DOHH2 (cell line): ENCODE measurements at regions not wholly inside any gene's neighbourhood (a gene's known extent, or its start where the extent isn't known, plus 50 kb on each side); places are given as distances from the start of the nearest gene placed in this dataset.

ENCODE experiments used
- H3F3A ChIP-seq: fragments of 200-600 bp; sonication (generic), shearing (Covaris generic); 2 replicates; pipeline ENCODE4 v1.6.0; 2016; ENCODE audit warnings: antibody characterized with exemption, mild to moderate bottlenecking; ENCODE audit not compliant: control insufficient read depth, insufficient read depth
- H3K27ac ChIP-seq: fragments of 200-600 bp; sonication (generic); 2 replicates; pipeline ENCODE4 v1.5.1; 2014; ENCODE audit warnings: low read depth, mild to moderate bottlenecking, low read length, moderate library complexity
- H3K27me3 ChIP-seq: fragments of 200-600 bp; sonication (generic); 2 replicates; pipeline ENCODE4 v1.6.1; 2014; ENCODE audit warnings: mild to moderate bottlenecking, low read length, mixed read lengths; ENCODE audit not compliant: control insufficient read depth
- H3K36me3 ChIP-seq: fragments of 200-600 bp; sonication (generic); 2 replicates; pipeline ENCODE4 v1.6.1; 2014; ENCODE audit warnings: mild to moderate bottlenecking, low read length, moderate library complexity, mixed read lengths; ENCODE audit not compliant: control insufficient read depth
- H3K4me1 ChIP-seq: fragments of 200-600 bp; sonication (generic); 2 replicates; pipeline ENCODE4 v1.6.1; 2014; ENCODE audit warnings: mild to moderate bottlenecking, low read length, mixed read lengths; ENCODE audit not compliant: control insufficient read depth
- H3K4me2 ChIP-seq: fragments of 200-600 bp; sonication (generic); 2 replicates; pipeline ENCODE4 v1.6.0; 2014; ENCODE audit warnings: mild to moderate bottlenecking, low read length, moderate library complexity
- H3K4me3 ChIP-seq: fragments of 200-600 bp; sonication (generic); 2 replicates; pipeline ENCODE4 v1.5.1; 2014; ENCODE audit warnings: mild to moderate bottlenecking, low read length, mixed read lengths
- H3K79me2 ChIP-seq: fragments of 200-600 bp; sonication (generic); 2 replicates; pipeline ENCODE4 v1.6.1; 2014; ENCODE audit warnings: mild to moderate bottlenecking, low read length, mixed read lengths; ENCODE audit not compliant: control insufficient read depth
- H3K9me2 ChIP-seq: fragments of 200-600 bp; sonication (generic); replicated peaks from 2 replicates; pipeline ENCODE4 v1.6.1; 2014; ENCODE audit warnings: mild to moderate bottlenecking, low read length, mixed read lengths; ENCODE audit not compliant: control insufficient read depth
- H3K9me3 ChIP-seq: fragments of 200-600 bp; sonication (generic); 2 replicates; pipeline ENCODE4 v1.6.1; 2014; ENCODE audit warnings: antibody characterized with exemption, low read length, mixed read lengths; ENCODE audit not compliant: control insufficient read depth, insufficient read depth
- H4K20me1 ChIP-seq: fragments of 200-600 bp; sonication (generic); 2 replicates; pipeline ENCODE4 v1.6.0; 2014; ENCODE audit warnings: low read depth, mild to moderate bottlenecking, antibody characterized with exemption, low read length, moderate library complexity; ENCODE audit not compliant: control insufficient read depth, insufficient read depth
- EZH2phosphoT487 ChIP-seq: fragments of 200-600 bp; sonication (generic); IDR thresholded peaks from 2 replicates; pipeline ENCODE4 v1.6.1; 2017; ENCODE audit warnings: borderline replicate concordance, mild to moderate bottlenecking, antibody characterized with exemption, low read length, moderate library complexity, mixed read lengths
- TF ChIP-seq, protein P1 (sequence below): fragments of 200-600 bp; sonication (generic); IDR thresholded peaks from one replicate; pipeline ENCODE4 v1.5.1; 2014; ENCODE audit warnings: antibody characterized with exemption, mild to moderate bottlenecking, low read depth, low read length; ENCODE audit not compliant: poor library complexity, severe bottlenecking

DNA sequence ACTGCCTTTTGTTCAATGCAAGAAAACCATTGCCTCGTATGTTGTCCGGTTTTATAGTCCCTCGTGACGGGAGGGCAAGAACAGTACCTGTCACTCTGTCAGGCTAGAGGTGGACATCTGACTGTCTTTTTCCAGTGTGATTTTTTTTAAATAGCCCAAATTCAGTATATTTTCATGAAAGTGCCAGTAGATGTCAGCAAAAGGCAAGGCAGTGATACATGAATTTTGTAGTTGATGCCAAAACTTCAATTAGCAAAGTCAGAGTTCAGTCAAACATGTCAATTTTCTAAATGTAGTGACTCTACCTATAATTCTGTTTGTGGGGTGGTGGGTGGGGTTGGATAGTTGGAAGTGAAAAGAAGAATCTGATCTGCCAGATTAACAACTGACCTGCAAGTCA, 296.0 kb upstream of the MC4R start:
- no peaks in the 10 kb centered on the region for H3K79me2 ChIP-seq
- H3K36me3 ChIP-seq = no peaks in the 10 kb centered on the region
- TF ChIP-seq, protein P1, sequence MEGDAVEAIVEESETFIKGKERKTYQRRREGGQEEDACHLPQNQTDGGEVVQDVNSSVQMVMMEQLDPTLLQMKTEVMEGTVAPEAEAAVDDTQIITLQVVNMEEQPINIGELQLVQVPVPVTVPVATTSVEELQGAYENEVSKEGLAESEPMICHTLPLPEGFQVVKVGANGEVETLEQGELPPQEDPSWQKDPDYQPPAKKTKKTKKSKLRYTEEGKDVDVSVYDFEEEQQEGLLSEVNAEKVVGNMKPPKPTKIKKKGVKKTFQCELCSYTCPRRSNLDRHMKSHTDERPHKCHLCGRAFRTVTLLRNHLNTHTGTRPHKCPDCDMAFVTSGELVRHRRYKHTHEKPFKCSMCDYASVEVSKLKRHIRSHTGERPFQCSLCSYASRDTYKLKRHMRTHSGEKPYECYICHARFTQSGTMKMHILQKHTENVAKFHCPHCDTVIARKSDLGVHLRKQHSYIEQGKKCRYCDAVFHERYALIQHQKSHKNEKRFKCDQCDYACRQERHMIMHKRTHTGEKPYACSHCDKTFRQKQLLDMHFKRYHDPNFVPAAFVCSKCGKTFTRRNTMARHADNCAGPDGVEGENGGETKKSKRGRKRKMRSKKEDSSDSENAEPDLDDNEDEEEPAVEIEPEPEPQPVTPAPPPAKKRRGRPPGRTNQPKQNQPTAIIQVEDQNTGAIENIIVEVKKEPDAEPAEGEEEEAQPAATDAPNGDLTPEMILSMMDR = no peak
- no peak for TF ChIP-seq EZH2phosphoT487

DNA sequence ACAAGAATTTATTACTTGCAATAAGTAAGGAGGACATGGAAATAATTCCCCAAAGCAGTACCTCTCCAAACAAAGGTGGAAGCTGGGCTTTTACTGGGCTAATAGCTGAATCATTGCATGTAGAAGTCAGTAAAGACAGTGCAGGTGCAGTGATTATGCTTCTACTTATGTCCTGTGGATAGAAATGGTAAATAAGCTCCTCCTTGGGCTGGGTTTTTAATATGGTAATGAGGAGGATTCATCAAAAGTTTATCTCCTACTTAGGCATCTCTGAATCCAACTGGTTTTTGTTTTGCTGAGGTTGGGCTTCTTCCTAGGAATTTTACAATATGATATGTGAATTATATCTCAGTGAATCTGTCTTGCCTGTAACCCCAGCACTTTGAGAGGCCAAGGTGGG, 297.4 kb upstream of the MC4R start:
- Histone ChIP-seq H3K27ac (no peak overlapping the region), H3K9me2 (no peaks in the 10 kb centered on the region), H3K4me1 (no peaks in the 10 kb centered on the region), H4K20me1 (no peaks in the 10 kb centered on the region), H3K79me2 (no peaks in the 10 kb centered on the region), H3K4me2 (no peak overlapping the region), H3F3A (no peaks in the 10 kb centered on the region), H3K27me3 (peaks cover 4% of the 10 kb centered on the region; the same call in 1 of the 2 replicates), H3K36me3 (no peaks in the 10 kb centered on the region), H3K9me3 (no peaks in the 10 kb centered on the region), H3K4me3 (no peak overlapping the region)
- TF ChIP-seq, protein P1 = no peak
- no peak for TF ChIP-seq EZH2phosphoT487

More for the DNA sequence above, 296.0 kb upstream of the MC4R start:
- no peaks in the 10 kb centered on the region for H3K9me3 ChIP-seq
- no peaks in the 10 kb centered on the region for H3F3A ChIP-seq
- no peak overlapping the region for H3K4me2 ChIP-seq
- H3K9me2 ChIP-seq = no peaks in the 10 kb centered on the region
- no peaks in the 10 kb centered on the region for H3K4me1 ChIP-seq
- H4K20me1 ChIP-seq = no peaks in the 10 kb centered on the region
- H3K4me3 ChIP-seq = no peak overlapping the region
- peaks cover 4% of the 10 kb centered on the region; the same call in 1 of the 2 replicates for H3K27me3 ChIP-seq
- no peak overlapping the region for H3K27ac ChIP-seq

DNA sequence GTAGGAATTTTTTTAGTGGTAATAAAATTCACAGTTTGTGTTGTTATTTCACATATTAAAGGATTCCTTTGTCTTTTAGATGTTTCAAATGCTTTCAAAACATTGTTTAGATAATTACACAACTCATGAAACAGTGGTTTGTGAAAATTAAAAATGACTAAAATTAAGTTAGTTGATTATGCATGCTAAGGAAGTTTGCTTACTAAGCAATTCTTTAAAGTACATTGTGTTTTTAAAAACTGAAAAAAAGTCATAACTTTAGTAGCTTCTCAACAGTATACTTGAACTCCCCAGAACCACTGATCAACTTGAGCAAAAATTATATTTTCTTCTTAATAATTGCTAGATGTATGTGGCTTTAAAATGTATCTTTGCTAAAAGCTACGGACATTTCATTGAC, 298.4 kb upstream of the MC4R start:
- H3K4me2 ChIP-seq = no peak overlapping the region
- no peaks in the 10 kb centered on the region for H3K9me3 ChIP-seq
- no peaks in the 10 kb centered on the region for H3K79me2 ChIP-seq
- no peak overlapping the region for H3K27ac ChIP-seq
- no peaks in the 10 kb centered on the region for H3K9me2 ChIP-seq
- no peaks in the 10 kb centered on the region for H3K36me3 ChIP-seq
- H3K4me1 ChIP-seq = no peaks in the 10 kb centered on the region
- H3K4me3 ChIP-seq = no peak overlapping the region
- H3K27me3 ChIP-seq = peaks cover 4% of the 10 kb centered on the region; the same call in 1 of the 2 replicates
- no peak for TF ChIP-seq EZH2phosphoT487
- TF ChIP-seq, protein P1 = no peak
- no peaks in the 10 kb centered on the region for H4K20me1 ChIP-seq
- no peaks in the 10 kb centered on the region for H3F3A ChIP-seq

DNA sequence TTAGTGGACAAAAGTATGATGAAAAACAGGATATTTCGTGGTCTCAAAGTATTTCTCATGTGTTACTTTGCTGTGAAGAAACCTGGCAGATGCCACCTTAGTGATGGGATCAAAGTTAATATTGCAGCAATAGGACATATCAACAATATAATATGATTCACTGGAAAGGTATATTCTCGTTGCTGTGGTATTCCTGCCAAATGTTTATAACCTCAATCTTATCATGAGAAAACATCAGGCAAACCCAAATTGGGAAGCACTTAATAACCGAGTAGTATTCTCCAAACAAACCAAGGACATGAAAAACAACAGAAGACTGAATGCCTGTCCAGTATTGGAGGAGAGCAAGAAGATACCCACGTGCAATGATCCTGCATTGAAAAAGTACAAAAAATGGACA, 302.6 kb upstream of the MC4R start:
- Histone ChIP-seq H3K4me2 (no peak overlapping the region), H4K20me1 (no peaks in the 10 kb centered on the region), H3K79me2 (no peaks in the 10 kb centered on the region), H3K4me3 (no peak overlapping the region), H3K4me1 (no peaks in the 10 kb centered on the region), H3K9me3 (no peaks in the 10 kb centered on the region), H3F3A (no peaks in the 10 kb centered on the region), H3K27ac (no peak overlapping the region), H3K9me2 (no peaks in the 10 kb centered on the region), H3K27me3 (peaks cover 8% of the 10 kb centered on the region; the same call in 1 of the 2 replicates), H3K36me3 (no peaks in the 10 kb centered on the region)
- TF ChIP-seq, protein P1 = no peak
- TF ChIP-seq EZH2phosphoT487 = no peak
